ENCODE measurements at regions not wholly inside any gene's neighbourhood (a gene's known extent, or its start where the extent isn't known, plus 50 kb on each side); places are given as distances from the start of the nearest gene placed in this dataset.

DNA sequence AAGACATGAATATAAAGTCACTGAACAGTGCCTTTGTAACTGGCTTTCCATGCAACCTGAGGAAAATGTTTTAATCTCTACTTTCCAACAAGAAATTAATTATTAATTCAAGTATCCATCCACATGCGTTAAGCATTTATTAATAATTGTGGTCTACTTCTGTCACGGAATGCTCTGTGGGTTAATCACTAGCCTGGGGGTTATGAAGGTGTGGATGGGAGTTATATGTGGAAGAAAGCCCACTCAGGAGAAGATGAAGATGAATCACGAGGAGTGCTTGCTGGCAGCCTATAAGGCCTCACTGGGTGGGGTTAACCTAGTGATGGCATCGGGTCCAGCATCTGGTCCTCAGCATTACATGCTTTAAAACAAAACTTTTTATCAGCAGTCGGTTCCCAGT is 99.5 kb upstream of the AVPR1A start:
- Histone ChIP-seq H2AFZ (ENCODE audit: insufficient read depth, low read depth, low read length, poor library complexity, severe bottlenecking) (no peak overlapping the region), H3K36me3 (replicated peaks in 1 of 2; ENCODE audit: control insufficient read depth in 1 of 2, insufficient read depth in 2 of 2, low read length in 2 of 2) (no peaks in the 10 kb centered on the region), H3K27ac (ENCODE audit: low read depth in 1 of 2, low read length in 2 of 2) (no peak overlapping the region), H3K4me3 (replicated peaks in 1 of 3; ENCODE audit: low read depth in 2 of 3, low read length in 3 of 3) (no peak overlapping the region), H3K27me3 (ENCODE audit: control insufficient read depth in 2 of 2, insufficient read depth in 2 of 2, low read length in 2 of 2) (no peaks in the 10 kb centered on the region), H4K20me1 (ENCODE audit: insufficient read depth, low read length) (no peaks in the 10 kb centered on the region), H3K9me3 (replicated peaks in 1 of 2; ENCODE audit: control insufficient read depth in 1 of 2, insufficient read depth in 1 of 2, low read length in 2 of 2) (peaks cover 3 to 5% of the 10 kb centered on the region in 2 donors), H3K4me1 (ENCODE audit: control insufficient read depth in 1 of 2, insufficient read depth in 2 of 2, low read length in 2 of 2) (no peaks in the 10 kb centered on the region), H3K79me2 (ENCODE audit: insufficient read depth, low read length) (no peaks in the 10 kb centered on the region), H3K9ac (ENCODE audit: insufficient read depth, low read length, poor library complexity, severe bottlenecking) (no peak overlapping the region), H3K4me2 (replicated peaks; ENCODE audit: extremely low read depth, low read length, poor library complexity, severe bottlenecking) (no peak overlapping the region)
- 100% methylated on average over 1 of the region's 5 CpGs for WGBS (ENCODE audit: insufficient coverage)
- intact Hi-C loops (cut with micrococcal nuclease): no loop called here
- TF ChIP-seq, protein P1, sequence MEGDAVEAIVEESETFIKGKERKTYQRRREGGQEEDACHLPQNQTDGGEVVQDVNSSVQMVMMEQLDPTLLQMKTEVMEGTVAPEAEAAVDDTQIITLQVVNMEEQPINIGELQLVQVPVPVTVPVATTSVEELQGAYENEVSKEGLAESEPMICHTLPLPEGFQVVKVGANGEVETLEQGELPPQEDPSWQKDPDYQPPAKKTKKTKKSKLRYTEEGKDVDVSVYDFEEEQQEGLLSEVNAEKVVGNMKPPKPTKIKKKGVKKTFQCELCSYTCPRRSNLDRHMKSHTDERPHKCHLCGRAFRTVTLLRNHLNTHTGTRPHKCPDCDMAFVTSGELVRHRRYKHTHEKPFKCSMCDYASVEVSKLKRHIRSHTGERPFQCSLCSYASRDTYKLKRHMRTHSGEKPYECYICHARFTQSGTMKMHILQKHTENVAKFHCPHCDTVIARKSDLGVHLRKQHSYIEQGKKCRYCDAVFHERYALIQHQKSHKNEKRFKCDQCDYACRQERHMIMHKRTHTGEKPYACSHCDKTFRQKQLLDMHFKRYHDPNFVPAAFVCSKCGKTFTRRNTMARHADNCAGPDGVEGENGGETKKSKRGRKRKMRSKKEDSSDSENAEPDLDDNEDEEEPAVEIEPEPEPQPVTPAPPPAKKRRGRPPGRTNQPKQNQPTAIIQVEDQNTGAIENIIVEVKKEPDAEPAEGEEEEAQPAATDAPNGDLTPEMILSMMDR (IDR thresholded peaks at IDR 0.05): no peak
- Mint-ChIP-seq H3K36me3 (no peaks in the 10 kb centered on the region), H3K9me3 (peaks cover 0 to 13% (median 7%) of the 10 kb centered on the region in 7 donors), H3K4me3 (no peak overlapping the region), H3K27me3 (ENCODE audit: low read depth in 3 of 3) (peaks cover 0 to 2% (median 0%) of the 10 kb centered on the region in 3 donors), H3K27ac (no peak overlapping the region), H3K4me1 (no peaks in the 10 kb centered on the region)
- no peak for DNase-seq

DNA sequence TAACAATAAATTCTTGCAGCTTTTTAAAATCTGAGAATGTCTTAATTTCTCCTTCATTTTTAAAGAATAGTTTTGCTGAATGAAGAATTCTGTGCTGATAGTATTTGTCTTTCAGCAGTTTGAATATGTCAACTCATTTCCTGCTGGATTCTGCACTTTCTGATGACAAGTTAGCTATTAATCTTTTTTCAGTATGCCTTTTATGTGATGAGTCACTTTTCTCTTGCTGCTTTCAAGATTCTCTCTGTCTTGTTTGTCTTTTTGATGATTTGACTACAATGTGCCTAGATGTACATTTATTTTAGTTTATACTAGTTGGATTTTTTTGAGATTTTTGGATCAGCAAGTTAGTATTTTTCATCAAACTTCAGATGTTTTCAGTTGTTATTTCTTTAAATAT is 87.9 kb upstream of the AVPR1A start:
- Histone ChIP-seq H3K9ac (ENCODE audit: insufficient read depth, low read length, poor library complexity, severe bottlenecking) (no peak overlapping the region), H4K20me1 (ENCODE audit: insufficient read depth, low read length) (no peaks in the 10 kb centered on the region), H3K4me3 (replicated peaks in 1 of 3; ENCODE audit: low read depth in 2 of 3, low read length in 3 of 3) (no peak overlapping the region), H2AFZ (ENCODE audit: insufficient read depth, low read depth, low read length, poor library complexity, severe bottlenecking) (no peak overlapping the region), H3K36me3 (replicated peaks in 1 of 2; ENCODE audit: control insufficient read depth in 1 of 2, insufficient read depth in 2 of 2, low read length in 2 of 2) (no peaks in the 10 kb centered on the region), H3K4me2 (replicated peaks; ENCODE audit: extremely low read depth, low read length, poor library complexity, severe bottlenecking) (no peak overlapping the region), H3K4me1 (ENCODE audit: control insufficient read depth in 1 of 2, insufficient read depth in 2 of 2, low read length in 2 of 2) (no peaks in the 10 kb centered on the region), H3K79me2 (ENCODE audit: insufficient read depth, low read length) (no peaks in the 10 kb centered on the region), H3K27me3 (ENCODE audit: control insufficient read depth in 2 of 2, insufficient read depth in 2 of 2, low read length in 2 of 2) (no peaks in the 10 kb centered on the region), H3K27ac (ENCODE audit: low read depth in 1 of 2, low read length in 2 of 2) (no peak overlapping the region), H3K9me3 (replicated peaks in 1 of 2; ENCODE audit: control insufficient read depth in 1 of 2, insufficient read depth in 1 of 2, low read length in 2 of 2) (peaks cover 0 to 12% of the 10 kb centered on the region in 2 donors)
- H3K27me3 Mint-ChIP-seq (ENCODE audit: low read depth in 3 of 3): peaks cover 0 to 2% (median 0%) of the 10 kb centered on the region in 3 donors
- no peak overlapping the region for H3K4me3 Mint-ChIP-seq
- TF ChIP-seq, protein P1 (IDR thresholded peaks at IDR 0.05): no peak
- no peaks in the 10 kb centered on the region for H3K4me1 Mint-ChIP-seq
- no peaks in the 10 kb centered on the region for H3K36me3 Mint-ChIP-seq
- DNase-seq: no peak
- peaks cover 7 to 23% (median 13%) of the 10 kb centered on the region in 7 donors for H3K9me3 Mint-ChIP-seq
- intact Hi-C loops (cut with micrococcal nuclease): no loop called here
- H3K27ac Mint-ChIP-seq: no peak overlapping the region
